Lower leg skin (tissue), 3 donors: ENCODE measurements at regions not wholly inside any gene's neighbourhood (a gene's known extent, or its start where the extent isn't known, plus 50 kb on each side); places are given as distances from the start of the nearest gene placed in this dataset.

ENCODE experiments used
- POLR2A ChIP-seq, 2 donors: fragments of 450-650 bp; IDR thresholded peaks; one replicate each; pipeline ENCODE4 v1.6.1; 2016 to 2017; ENCODE audit warnings: antibody characterized with exemption in 2 of 2, mild to moderate bottlenecking in 1 of 2, moderate library complexity in 1 of 2
- TF ChIP-seq, protein P1 (sequence below), 3 donors: fragments of 450-650 bp; IDR thresholded peaks; one replicate each; pipeline ENCODE4 v1.5.1; 2016; ENCODE audit warnings: antibody characterized with exemption in 3 of 3, mild to moderate bottlenecking in 3 of 3, moderate library complexity in 2 of 3

DNA sequence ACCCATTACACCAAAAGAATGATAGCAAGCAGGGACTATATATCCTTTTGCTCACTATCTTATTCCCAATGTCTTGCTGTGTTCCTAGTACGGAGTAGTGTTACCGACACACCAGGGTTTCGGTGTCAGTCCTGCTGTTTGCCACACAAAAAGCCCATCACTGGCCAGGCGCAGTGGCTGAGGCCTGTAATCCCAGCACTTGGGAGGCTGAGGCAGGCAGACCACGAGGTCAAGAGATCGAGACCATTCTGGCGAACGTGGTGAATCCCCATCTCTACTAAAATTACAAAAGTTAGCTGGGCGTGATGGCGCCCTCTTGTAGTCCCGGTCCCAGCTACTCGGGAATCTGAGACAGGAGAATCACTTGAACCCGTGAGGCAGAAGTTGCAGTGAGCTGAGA, 1467.3 kb upstream of the MIR17HG start:
- TF ChIP-seq POLR2A (IDR thresholded peaks at IDR 0.05): no peak
- TF ChIP-seq, protein P1, sequence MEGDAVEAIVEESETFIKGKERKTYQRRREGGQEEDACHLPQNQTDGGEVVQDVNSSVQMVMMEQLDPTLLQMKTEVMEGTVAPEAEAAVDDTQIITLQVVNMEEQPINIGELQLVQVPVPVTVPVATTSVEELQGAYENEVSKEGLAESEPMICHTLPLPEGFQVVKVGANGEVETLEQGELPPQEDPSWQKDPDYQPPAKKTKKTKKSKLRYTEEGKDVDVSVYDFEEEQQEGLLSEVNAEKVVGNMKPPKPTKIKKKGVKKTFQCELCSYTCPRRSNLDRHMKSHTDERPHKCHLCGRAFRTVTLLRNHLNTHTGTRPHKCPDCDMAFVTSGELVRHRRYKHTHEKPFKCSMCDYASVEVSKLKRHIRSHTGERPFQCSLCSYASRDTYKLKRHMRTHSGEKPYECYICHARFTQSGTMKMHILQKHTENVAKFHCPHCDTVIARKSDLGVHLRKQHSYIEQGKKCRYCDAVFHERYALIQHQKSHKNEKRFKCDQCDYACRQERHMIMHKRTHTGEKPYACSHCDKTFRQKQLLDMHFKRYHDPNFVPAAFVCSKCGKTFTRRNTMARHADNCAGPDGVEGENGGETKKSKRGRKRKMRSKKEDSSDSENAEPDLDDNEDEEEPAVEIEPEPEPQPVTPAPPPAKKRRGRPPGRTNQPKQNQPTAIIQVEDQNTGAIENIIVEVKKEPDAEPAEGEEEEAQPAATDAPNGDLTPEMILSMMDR (IDR thresholded peaks at IDR 0.05): no peak
